H1 (cell line): ENCODE measurements at regions not wholly inside any gene's neighbourhood (a gene's known extent, or its start where the extent isn't known, plus 50 kb on each side); places are given as distances from the start of the nearest gene placed in this dataset.

Experiments used
- CREB1 ChIP-seq: IDR thresholded peaks from 2 replicates; pipeline ENCODE4 v1.6.1; 2012; ENCODE audit warnings: inconsistent platforms
- EP300 ChIP-seq, 2 experiments: IDR thresholded peaks; 1 replicate in 1 of 2; 2 replicates in 1 of 2; pipeline ENCODE4 v1.6.1; 2011 to 2012; ENCODE audit warnings: low read depth in 2 of 2, low read length in 2 of 2, mild to moderate bottlenecking in 2 of 2, borderline replicate concordance in 1 of 2, inconsistent platforms in 1 of 2, moderate library complexity in 1 of 2
- POLR2A ChIP-seq, 2 experiments: IDR thresholded peaks; 1 replicate in 1 of 2; 2 replicates in 1 of 2; pipeline ENCODE4 v1.6.1; 2011; ENCODE audit warnings: low read depth in 2 of 2, low read length in 2 of 2, mild to moderate bottlenecking in 2 of 2; ENCODE audit errors: control extremely low read depth in 1 of 2
- POU5F1 ChIP-seq: IDR thresholded peaks from 2 replicates; pipeline ENCODE4 v1.6.1; 2011; ENCODE audit warnings: low read depth, mild to moderate bottlenecking, low read length, moderate library complexity
- RAD21 ChIP-seq, 2 experiments: IDR thresholded peaks in 1 of 2; conservative IDR thresholded peaks in 1 of 2; 2 replicates each; pipeline ENCODE4 v1.6.1; 2011; ENCODE audit warnings: low read depth in 2 of 2, low read length in 2 of 2, improper control_type of control experiment in 1 of 2, inconsistent platforms in 1 of 2, mild to moderate bottlenecking in 1 of 2, moderate library complexity in 1 of 2
- TF ChIP-seq, protein P1 (sequence below), 3 experiments: IDR thresholded peaks; 1 replicate in 2 of 3; 2 replicates in 1 of 3; pipeline versions ENCODE4 v1.5.1 to v1.6.1; 2011; ENCODE audit warnings: low read length in 3 of 3, mild to moderate bottlenecking in 3 of 3, inconsistent platforms in 2 of 3, low read depth in 1 of 3, moderate library complexity in 1 of 3; ENCODE audit not compliant: insufficient read depth in 1 of 3; ENCODE audit errors: control extremely low read depth in 1 of 3

DNA sequence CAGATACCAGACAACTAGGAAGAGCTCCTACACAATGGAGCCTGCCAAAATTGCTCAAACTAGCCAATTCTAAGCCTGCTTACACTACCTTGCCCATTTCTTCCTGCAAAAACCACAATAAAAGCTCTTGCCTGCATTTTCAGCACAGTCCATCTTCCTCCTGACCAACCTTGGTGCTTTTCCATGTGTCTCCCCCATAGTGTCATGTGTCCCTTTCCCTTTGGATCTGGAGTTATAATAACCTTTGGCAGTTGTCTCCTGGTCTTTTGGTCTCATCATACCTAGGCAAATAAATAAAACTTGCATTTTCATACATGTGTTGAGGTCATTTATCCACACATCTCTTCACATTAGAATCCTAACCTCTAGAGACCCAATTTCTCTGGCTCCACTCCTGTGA, 203.1 kb upstream of the TRPC4 start:
- no peak for TF ChIP-seq CREB1
- no peak for TF ChIP-seq POLR2A (IDR thresholded peaks at IDR 0.05; ENCODE audit: control extremely low read depth in 1 of 2, low read depth in 2 of 2, low read length in 2 of 2)
- no peak for TF ChIP-seq POU5F1
- TF ChIP-seq EP300 (IDR thresholded peaks at IDR 0.05; ENCODE audit: borderline replicate concordance in 1 of 2, low read depth in 2 of 2, low read length in 2 of 2) = no peak
- TF ChIP-seq, protein P1, sequence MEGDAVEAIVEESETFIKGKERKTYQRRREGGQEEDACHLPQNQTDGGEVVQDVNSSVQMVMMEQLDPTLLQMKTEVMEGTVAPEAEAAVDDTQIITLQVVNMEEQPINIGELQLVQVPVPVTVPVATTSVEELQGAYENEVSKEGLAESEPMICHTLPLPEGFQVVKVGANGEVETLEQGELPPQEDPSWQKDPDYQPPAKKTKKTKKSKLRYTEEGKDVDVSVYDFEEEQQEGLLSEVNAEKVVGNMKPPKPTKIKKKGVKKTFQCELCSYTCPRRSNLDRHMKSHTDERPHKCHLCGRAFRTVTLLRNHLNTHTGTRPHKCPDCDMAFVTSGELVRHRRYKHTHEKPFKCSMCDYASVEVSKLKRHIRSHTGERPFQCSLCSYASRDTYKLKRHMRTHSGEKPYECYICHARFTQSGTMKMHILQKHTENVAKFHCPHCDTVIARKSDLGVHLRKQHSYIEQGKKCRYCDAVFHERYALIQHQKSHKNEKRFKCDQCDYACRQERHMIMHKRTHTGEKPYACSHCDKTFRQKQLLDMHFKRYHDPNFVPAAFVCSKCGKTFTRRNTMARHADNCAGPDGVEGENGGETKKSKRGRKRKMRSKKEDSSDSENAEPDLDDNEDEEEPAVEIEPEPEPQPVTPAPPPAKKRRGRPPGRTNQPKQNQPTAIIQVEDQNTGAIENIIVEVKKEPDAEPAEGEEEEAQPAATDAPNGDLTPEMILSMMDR (IDR thresholded peaks at IDR 0.05; ENCODE audit: control extremely low read depth in 1 of 3, insufficient read depth in 1 of 3, low read depth in 1 of 3, low read length in 3 of 3) = no peak
- no peak for TF ChIP-seq RAD21 (IDR thresholded peaks at IDR 0.05 in 1 of 2, conservative IDR thresholded peaks at IDR 0.05 in 1 of 2; ENCODE audit: low read depth in 2 of 2, low read length in 2 of 2)
